Small intestine (tissue), 7 donors: ENCODE measurements at regions not wholly inside any gene's neighbourhood (a gene's known extent, or its start where the extent isn't known, plus 50 kb on each side); places are given as distances from the start of the nearest gene placed in this dataset.

Experiments
- DNase-seq, 2 donors: peaks; one replicate each; pipeline versions ENCODE4 v3.0.0 to v3.0.0-alpha.2; 2013
- FAIRE-seq: peaks from 2 replicates; lab custom pipeline; 2012; peaks lifted over from hg19 to GRCh38; lab: Jason Lieb, UNC
- H3K27ac ChIP-seq, 3 donors: one replicate each; pipeline ENCODE4 v1.5.1; 2013; ENCODE audit warnings: low read length in 2 of 3, mild to moderate bottlenecking in 2 of 3, control low read depth in 1 of 3, inconsistent platforms in 1 of 3, low read depth in 1 of 3, moderate library complexity in 1 of 3
- H3K27me3 ChIP-seq, 3 donors: one replicate each; pipeline ENCODE4 v1.6.1; 2013; ENCODE audit warnings: low read length in 3 of 3, inconsistent platforms in 1 of 3; ENCODE audit not compliant: control insufficient read depth in 3 of 3, insufficient read depth in 3 of 3
- H3K36me3 ChIP-seq, 3 donors: one replicate each; pipeline ENCODE4 v1.6.1; 2013; ENCODE audit warnings: low read length in 3 of 3, inconsistent platforms in 1 of 3, low read depth in 1 of 3, mild to moderate bottlenecking in 1 of 3, moderate library complexity in 1 of 3; ENCODE audit not compliant: control insufficient read depth in 3 of 3, insufficient read depth in 2 of 3
- H3K4me1 ChIP-seq, 3 donors: one replicate each; pipeline ENCODE4 v1.6.1; 2013; ENCODE audit warnings: low read length in 2 of 3, inconsistent platforms in 1 of 3, low read depth in 1 of 3, mild to moderate bottlenecking in 1 of 3, moderate library complexity in 1 of 3; ENCODE audit not compliant: control insufficient read depth in 3 of 3, insufficient read depth in 2 of 3
- H3K4me3 ChIP-seq, 3 donors: one replicate each; pipeline ENCODE4 v1.5.1; 2013; ENCODE audit warnings: low read length in 3 of 3, control low read depth in 1 of 3, inconsistent platforms in 1 of 3, low read depth in 1 of 3, mild to moderate bottlenecking in 1 of 3, moderate library complexity in 1 of 3
- H3K9me3 ChIP-seq, 2 donors: one replicate each; pipeline ENCODE4 v1.6.1; 2013; ENCODE audit warnings: low read depth in 1 of 2, low read length in 1 of 2; ENCODE audit not compliant: control insufficient read depth in 2 of 2, insufficient read depth in 1 of 2
- WGBS, 3 donors: extraction: QIAGEN DNeasy Blood & Tissue Kit; methylation state at CpG; one replicate each; pipeline ENCODE4 v1.1.7; 2013; 5-methylcytosine and 5-hydroxymethylcytosine counted together
- donor health status: healthy with polysubstance abuse.
- donor health status: control.
- donor health status: control.
- donor health status: Bipolar disorder and iron deficiency.
- donor health status: healthy.

GRCh38 chr17:33352526-33352925, 59.4 kb upstream of the ASIC2 start:
- Histone ChIP-seq H3K9me3 (peaks cover 0 to 4% of the 10 kb centered on the region in 2 donors), H3K36me3 (no peaks in the 10 kb centered on the region), H3K4me1 (peaks cover 0 to 18% (median 0%) of the 10 kb centered on the region in 3 donors), H3K4me3 (no peak overlapping the region), H3K27me3 (no peaks in the 10 kb centered on the region), H3K27ac (peak overlapping the region in 1 of 3 donors; percentile 31)
- FAIRE-seq (no peak), DNase-seq (peak; percentile 12 to 72)
- WGBS, 3 donors: 40 to 72% (median 40%) methylated on average over 3 of the region's 3 CpGs

- WGBS, 3 donors: 55 to 61% (median 57%) methylated on average over 3 of the region's 3 CpGs
- Histone ChIP-seq H3K27me3 (peaks cover 0 to 2% (median 0%) of the 10 kb centered on the region in 3 donors), H3K9me3 (peaks cover 0 to 4% of the 10 kb centered on the region in 2 donors), H3K36me3 (no peaks in the 10 kb centered on the region), H3K27ac (peak overlapping the region in 1 of 3 donors; percentile 29), H3K4me3 (no peak overlapping the region), H3K4me1 (peaks cover 0 to 18% (median 0%) of the 10 kb centered on the region in 3 donors)
- DNase-seq (peak in 1 of 2 donors; percentile 71), FAIRE-seq (no peak)
Observed at GRCh38 chr17:33356266-33356665, 63.2 kb upstream of the ASIC2 start.

DNA sequence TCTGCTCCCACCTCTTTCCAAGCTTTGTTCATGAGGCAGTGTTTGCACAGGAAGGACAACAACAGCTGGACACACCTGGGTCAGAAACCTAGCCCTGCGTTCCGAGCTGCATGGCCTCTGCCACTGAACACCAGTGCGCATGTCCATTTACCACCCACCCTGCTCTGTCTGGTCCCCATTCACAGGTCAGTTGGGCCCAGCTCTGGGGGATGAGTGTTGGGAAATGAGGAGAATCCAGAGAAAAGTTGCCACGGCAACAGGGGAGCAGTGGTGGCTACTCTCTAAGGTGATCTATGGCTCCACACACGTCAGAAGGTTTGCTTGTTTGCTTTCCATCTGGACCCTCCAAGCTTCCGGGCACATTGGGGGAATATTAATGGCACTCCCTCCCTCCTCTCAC, 70.4 kb upstream of the ASIC2 start:
- no peaks in the 10 kb centered on the region for H3K9me3 ChIP-seq
- H3K27me3 ChIP-seq: peaks cover 0 to 2% (median 0%) of the 10 kb centered on the region in 3 donors
- no peak overlapping the region for H3K4me3 ChIP-seq
- DNase-seq (no peak), FAIRE-seq (no peak)
- no peaks in the 10 kb centered on the region for H3K36me3 ChIP-seq
- H3K4me1 ChIP-seq: peaks cover 0 to 13% (median 0%) of the 10 kb centered on the region in 3 donors
- WGBS, 3 donors: 77 to 81% (median 77%) methylated on average over 6 of the region's 6 CpGs
- no peak overlapping the region for H3K27ac ChIP-seq

DNA sequence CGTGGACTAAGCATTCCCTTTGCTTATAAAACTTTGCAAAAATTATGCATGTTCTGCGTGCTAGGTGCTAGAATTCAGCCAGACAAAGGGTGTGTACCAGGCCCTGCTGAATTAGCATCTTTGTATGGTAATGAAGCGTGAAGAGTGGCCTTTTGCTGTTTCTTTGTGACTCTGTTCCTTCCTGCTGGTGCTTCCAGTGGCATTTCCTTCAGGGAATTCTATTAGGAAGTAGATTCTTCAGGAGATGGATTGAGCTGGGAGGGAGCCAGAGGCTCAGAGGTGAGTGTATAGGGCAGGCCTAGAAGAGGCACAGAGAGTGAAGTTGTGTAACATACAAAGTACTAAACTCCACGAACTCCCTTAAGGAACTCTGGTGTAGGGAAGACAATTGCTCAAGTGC, 73.9 kb upstream of the ASIC2 start:
- Histone ChIP-seq H3K27me3 (no peaks in the 10 kb centered on the region), H3K27ac (peak overlapping the region in 1 of 3 donors; percentile 88), H3K4me1 (peaks cover 0 to 17% (median 0%) of the 10 kb centered on the region in 3 donors), H3K4me3 (no peak overlapping the region), H3K9me3 (no peaks in the 10 kb centered on the region), H3K36me3 (no peaks in the 10 kb centered on the region)
- FAIRE-seq (no peak), DNase-seq (peak; percentile 6 to 86)
- 30 to 36% (median 31%) methylated on average over 4 of the region's 4 CpGs for WGBS, 3 donors

DNA sequence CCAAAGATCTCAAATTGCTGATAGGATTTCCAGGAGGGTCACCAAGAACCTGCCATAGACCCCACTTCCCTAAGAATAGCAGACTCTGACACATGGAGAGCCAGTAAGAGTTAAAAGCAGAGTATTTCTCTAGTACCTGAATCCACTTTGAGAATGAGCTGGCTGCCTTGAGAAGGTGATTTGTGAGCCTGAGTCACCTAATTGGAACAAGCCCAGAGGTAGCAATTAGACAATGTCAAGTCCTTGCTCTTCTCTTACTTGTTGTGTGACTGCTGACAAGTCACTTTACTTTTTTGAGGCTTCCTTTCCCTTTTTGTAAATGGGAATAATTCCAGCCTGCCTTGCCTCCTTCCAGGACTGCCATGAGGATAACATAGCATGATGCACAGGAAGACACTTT, 76.1 kb upstream of the ASIC2 start:
- H3K9me3 ChIP-seq: peaks cover 0 to 4% of the 10 kb centered on the region in 2 donors
- FAIRE-seq (no peak), DNase-seq (no peak)
- H3K27ac ChIP-seq: no peak overlapping the region
- no peaks in the 10 kb centered on the region for H3K36me3 ChIP-seq
- H3K27me3 ChIP-seq: no peaks in the 10 kb centered on the region
- peaks cover 0 to 31% (median 0%) of the 10 kb centered on the region in 3 donors for H3K4me1 ChIP-seq
- no peak overlapping the region for H3K4me3 ChIP-seq

DNA sequence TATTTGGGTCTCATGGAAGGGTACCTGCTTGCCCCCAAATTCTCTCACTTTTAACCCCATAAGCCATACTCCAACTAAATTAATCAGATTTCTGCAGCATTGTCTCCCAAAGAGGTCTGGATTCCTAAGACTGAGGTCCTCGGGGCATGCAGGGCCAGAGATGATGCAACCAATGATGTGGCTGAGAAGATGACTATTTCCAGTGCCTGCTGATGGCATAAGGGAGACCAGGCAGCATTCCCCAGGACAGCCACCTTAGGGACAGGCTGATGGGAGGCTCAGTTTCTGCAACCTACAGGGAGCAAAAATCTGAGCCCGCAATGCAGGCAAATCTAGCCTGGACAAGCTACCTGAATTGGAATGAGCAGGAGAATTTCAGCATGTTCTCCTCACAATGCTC, 76.8 kb upstream of the ASIC2 start:
- no peaks in the 10 kb centered on the region for H3K36me3 ChIP-seq
- H3K4me1 ChIP-seq: peaks cover 0 to 39% (median 0%) of the 10 kb centered on the region in 3 donors
- WGBS, 3 donors: 58 to 88% (median 73%) methylated on average over 2 of the region's 2 CpGs
- H3K4me3 ChIP-seq: no peak overlapping the region
- no peak overlapping the region for H3K27ac ChIP-seq
- DNase-seq: no peak
- peaks cover 0 to 4% of the 10 kb centered on the region in 2 donors for H3K9me3 ChIP-seq
- FAIRE-seq: no peak
- no peaks in the 10 kb centered on the region for H3K27me3 ChIP-seq

DNA sequence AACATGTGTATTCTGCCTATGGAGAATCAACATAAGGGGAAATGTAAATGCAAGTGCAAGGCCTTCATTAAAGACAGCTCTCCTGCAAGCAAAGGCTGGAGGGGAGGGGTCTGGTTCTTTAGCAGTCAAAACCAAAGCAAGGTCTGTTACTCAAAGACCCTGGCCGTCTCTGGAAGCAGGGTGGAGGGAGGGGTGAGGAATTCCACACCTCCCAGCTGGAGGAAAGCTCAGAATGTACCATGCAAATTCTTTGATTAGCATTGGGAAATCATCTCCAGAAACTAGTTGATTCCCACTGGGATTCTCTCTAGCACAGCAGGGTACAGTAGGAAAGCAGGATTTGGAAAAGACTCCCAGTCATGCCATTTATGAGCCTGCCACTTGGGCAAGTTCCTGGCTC, 77.3 kb upstream of the ASIC2 start:
- Histone ChIP-seq H3K9me3 (peaks cover 0 to 4% of the 10 kb centered on the region in 2 donors), H3K27me3 (no peaks in the 10 kb centered on the region), H3K4me3 (no peak overlapping the region), H3K36me3 (no peaks in the 10 kb centered on the region), H3K4me1 (peaks cover 0 to 44% (median 0%) of the 10 kb centered on the region in 3 donors), H3K27ac (no peak overlapping the region)
- no peak for FAIRE-seq
- DNase-seq: no peak
- 48 to 65% (median 64%) methylated on average over 1 of the region's 1 CpG for WGBS, 3 donors

DNA sequence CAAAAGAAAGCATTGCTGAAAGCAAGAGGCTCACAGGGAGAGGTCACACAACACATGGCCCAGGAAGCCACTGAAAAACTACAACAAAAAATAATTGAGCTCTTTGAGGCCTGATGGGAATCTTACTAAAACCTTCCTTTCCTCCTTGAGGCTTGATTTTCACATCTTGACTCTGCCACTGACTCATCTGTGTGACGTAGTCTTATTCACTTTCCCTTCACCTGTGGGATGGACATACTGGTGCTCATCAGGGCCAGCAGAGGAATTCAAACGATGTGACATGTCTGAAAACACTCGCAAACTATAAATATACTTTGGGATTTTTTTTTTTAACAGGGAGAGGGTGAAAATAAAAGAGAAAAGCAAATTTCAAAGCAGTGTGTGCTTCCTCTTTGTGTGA, 78.3 kb upstream of the ASIC2 start:
- H3K27ac ChIP-seq: no peak overlapping the region
- no peak overlapping the region for H3K4me3 ChIP-seq
- peaks cover 0 to 43% (median 0%) of the 10 kb centered on the region in 3 donors for H3K4me1 ChIP-seq
- 69 to 73% (median 71%) methylated on average over 3 of the region's 3 CpGs for WGBS, 3 donors
- no peaks in the 10 kb centered on the region for H3K27me3 ChIP-seq
- peaks cover 0 to 4% of the 10 kb centered on the region in 2 donors for H3K9me3 ChIP-seq
- no peak for DNase-seq
- no peaks in the 10 kb centered on the region for H3K36me3 ChIP-seq
- FAIRE-seq: no peak

DNA sequence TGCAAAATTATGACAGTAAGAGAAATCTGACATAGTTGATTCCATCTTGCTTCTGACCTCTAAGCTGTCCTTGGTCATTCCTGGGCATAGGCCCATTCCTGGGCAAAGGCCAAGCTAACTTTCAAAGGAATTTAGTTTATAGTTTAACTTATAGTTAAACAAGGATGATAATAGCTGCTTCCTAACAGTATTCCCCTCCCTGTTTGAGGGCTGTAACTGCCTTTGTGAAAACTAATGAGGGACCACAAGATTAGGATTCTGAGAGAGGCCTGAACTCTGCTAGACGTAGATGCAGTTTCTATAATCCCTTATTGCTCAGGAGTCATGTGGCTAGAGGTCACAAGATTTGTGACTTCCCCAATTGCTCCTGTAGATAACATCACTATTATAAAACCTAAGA, 80.2 kb upstream of the ASIC2 start:
- FAIRE-seq (no peak), DNase-seq (peak in 1 of 2 donors; percentile 82)
- peaks cover 0 to 33% (median 0%) of the 10 kb centered on the region in 3 donors for H3K4me1 ChIP-seq
- H3K27ac ChIP-seq: peak overlapping the region in 1 of 3 donors; percentile 34
- H3K9me3 ChIP-seq: peaks cover 0 to 4% of the 10 kb centered on the region in 2 donors
- no peaks in the 10 kb centered on the region for H3K27me3 ChIP-seq
- H3K4me3 ChIP-seq: no peak overlapping the region
- no peaks in the 10 kb centered on the region for H3K36me3 ChIP-seq
- 17 to 39% (median 29%) methylated on average over 1 of the region's 1 CpG for WGBS, 3 donors
